ENCODE measurements at regions not wholly inside any gene's neighbourhood (a gene's known extent, or its start where the extent isn't known, plus 50 kb on each side); places are given as distances from the start of the nearest gene placed in this dataset.
A peak's percentile ranks its signal among the peaks of the same experiment; 100 is the strongest.

DNA sequence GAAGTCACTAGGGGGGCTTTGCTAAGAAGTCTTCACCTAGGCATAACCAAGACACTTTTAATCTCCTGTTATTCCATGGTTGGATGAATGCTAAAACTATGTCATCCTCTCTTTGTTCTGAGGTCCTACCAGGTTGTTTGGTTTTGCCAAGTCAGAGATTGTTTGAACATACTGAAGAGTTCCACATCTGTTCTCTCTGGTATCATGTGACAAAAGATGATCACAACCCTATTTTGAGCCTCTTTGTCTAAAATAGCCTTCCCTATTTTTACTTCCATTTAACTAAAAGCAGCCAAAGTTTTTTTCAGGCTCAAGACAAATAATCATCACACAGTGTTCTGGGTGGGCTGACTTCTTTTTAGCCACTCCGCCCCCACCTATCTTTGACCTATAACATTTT, 218.4 kb upstream of the LMCD1 start:
- TF ChIP-seq CTCF (IDR thresholded peaks at IDR 0.05; ENCODE audit: insufficient read depth, missing control alignments), result no peak
- no peak for DNase-seq (ENCODE audit: insufficient read length, low spot score)
- no peak for FAIRE-seq

GRCh38 chr3:8286086-8286485, 215.5 kb upstream of the LMCD1 start:
- no peak for TF ChIP-seq CTCF (IDR thresholded peaks at IDR 0.05; ENCODE audit: insufficient read depth, missing control alignments)
- no peak for FAIRE-seq
- no peak for DNase-seq (ENCODE audit: insufficient read length, low spot score)

- FAIRE-seq, result no peak
- TF ChIP-seq CTCF (IDR thresholded peaks at IDR 0.05; ENCODE audit: insufficient read depth, missing control alignments), result no peak
- no peak for DNase-seq (ENCODE audit: insufficient read length, low spot score)
These were observed 214.9 kb upstream of the LMCD1 start for GRCh38 chr3:8286749-8287148.

GRCh38 chr3:8290611-8291010, 211.0 kb upstream of the LMCD1 start:
- FAIRE-seq, result no peak
- no peak for TF ChIP-seq CTCF (IDR thresholded peaks at IDR 0.05; ENCODE audit: insufficient read depth, missing control alignments)
- no peak for DNase-seq (ENCODE audit: insufficient read length, low spot score)

DNA sequence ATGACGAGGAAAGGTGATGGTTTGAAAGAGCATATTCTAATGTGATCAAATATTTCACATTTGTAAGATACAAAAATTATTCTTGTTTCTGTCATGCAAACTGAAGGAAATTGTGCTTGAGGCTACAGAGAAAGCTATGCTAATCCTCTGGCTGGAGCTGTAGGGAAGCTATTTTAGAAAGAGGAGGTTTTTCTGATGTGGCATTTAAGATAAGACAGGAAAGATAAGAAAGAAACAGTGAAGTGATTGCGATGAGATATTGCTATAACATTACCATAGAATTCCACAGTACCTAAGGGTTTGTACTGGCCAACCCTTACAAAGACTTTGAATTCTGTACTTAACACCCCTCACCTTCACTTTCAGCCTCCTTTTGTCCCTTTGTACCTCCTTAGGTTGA, 205.2 kb upstream of the LMCD1 start:
- no peak for TF ChIP-seq CTCF (IDR thresholded peaks at IDR 0.05; ENCODE audit: insufficient read depth, missing control alignments)
- DNase-seq (ENCODE audit: insufficient read length, low spot score) (no peak), FAIRE-seq (peak; percentile 44)

DNA sequence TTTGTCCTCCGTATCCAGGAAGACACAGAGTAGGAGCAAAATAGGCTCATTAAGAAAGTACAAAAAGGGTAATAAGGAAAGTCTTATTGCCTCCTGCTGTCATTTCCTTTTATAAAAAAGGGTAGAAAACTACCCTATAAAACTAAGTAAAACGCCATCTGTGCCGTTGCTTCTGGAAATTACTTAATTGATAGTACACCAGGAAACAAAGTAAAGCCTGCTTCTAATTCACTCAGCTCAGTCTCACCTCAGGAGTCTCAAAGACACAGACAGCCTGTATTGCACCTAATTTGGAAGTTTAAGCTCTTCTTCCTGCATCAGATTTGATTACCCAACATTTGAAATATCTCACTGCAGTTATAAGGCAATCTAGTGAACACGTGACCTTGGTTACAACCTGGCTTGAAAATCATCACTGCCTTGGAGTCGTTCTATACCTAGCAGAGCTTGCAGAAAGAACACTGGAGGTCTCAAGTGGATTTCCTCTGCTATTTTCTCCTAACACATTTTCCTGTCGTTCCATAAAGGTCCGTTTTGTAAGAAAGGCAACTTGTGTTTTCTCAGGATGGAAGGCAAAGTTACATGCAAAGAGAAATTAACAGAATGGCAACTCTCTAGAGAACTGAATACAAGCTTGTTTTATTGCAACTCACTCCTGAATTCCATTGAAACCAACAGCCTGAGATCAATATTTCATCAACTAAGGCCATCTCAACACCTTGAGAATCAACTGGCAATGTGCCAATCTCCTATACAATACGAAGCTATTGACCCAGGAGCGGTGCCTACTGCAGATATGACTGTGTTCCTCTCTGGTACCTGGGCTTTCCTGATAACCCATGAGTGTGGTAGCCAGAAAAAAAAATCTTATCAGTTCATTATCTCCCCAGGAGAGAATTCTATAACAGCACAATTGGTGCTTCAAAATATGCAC, 203.3 kb upstream of the LMCD1 start:
- FAIRE-seq (no peak), DNase-seq (ENCODE audit: insufficient read length, low spot score) (no peak)
- TF ChIP-seq CTCF (IDR thresholded peaks at IDR 0.05; ENCODE audit: insufficient read depth, missing control alignments), result no peak
